CD4-positive, alpha-beta T cell treated with Interferon gamma for 1 hour (primary cell): ENCODE measurements at regions not wholly inside any gene's neighbourhood (a gene's known extent, or its start where the extent isn't known, plus 50 kb on each side); places are given as distances from the start of the nearest gene placed in this dataset.

Source experiments
- DNase-seq: peaks from one replicate; pipeline ENCODE4 v3.0.0-alpha.2; 2020

DNA sequence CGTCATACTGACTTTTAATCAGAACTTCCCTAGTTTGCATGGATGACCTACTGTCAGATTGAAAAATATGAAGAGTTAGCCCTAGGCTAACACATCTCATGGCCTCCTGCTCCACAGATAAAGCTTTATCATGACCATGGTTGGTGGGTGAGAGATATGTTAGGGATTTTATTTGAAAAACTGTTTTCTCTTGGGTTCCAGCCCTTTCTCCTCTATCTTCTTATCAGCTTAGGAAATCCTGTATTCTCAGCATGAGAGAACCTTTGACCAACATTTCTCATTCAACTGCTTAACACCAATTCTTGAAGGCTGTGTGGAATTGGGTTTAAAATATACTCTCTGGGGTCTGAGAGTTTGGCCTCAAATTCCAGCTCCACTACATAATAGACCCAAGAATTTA, 1407.0 kb upstream of the CELF4 start:
- no peak for DNase-seq

GRCh38 chr18:38971881-38972280, 1406.3 kb upstream of the CELF4 start:
- DNase-seq: no peak

DNA sequence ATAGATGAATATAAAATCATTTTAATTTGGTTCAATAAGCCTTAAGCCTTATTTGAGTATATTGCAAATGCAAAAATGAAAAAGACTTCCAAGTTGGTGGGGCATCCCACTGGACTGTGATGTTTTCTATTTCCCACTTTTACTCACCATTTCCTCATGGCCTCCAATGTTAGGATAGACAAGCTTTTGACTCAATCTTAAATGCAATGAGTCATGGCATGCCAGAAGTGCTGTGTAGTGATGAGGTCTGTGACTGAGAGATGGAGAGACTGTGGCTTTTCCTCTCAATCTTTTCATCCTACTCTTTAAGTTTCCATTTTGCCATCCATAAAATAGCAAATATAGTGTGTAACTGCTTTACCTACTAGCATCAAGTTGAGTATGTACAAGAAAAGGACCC, 1401.2 kb upstream of the CELF4 start:
- no peak for DNase-seq

DNA sequence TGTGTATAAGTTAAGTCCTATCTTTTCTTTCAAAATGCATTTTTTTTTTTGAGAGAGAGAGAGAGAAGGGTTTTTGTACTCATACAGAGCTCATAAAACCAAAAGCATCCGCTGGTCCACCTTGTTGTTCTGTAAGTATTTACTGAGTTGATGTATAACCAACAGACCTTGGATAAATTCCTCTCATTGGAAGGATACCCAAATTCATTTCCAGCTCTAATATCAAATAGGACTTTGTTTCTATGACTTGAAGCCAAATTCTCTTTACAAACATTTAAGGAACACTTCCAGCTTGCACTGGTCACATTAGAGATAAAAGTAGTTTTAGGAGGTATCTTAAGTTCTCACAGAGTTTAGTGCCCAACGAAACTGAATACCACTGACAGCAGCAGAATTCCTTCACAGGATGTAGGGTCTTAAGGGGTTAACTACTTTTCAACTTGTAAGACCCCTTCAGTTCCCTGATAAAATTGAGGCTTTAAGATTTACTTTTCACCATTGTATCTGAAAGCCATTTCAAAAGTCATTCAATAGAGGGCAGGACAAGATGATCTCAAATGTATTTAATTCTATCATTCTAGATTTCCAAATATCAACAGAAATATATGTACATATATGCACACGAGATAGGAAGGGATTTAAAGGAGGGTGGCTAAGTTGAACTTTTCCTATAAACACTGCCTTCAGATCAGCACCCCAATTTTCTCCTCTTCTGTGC, 1398.5 kb upstream of the CELF4 start:
- no peak for DNase-seq

DNA sequence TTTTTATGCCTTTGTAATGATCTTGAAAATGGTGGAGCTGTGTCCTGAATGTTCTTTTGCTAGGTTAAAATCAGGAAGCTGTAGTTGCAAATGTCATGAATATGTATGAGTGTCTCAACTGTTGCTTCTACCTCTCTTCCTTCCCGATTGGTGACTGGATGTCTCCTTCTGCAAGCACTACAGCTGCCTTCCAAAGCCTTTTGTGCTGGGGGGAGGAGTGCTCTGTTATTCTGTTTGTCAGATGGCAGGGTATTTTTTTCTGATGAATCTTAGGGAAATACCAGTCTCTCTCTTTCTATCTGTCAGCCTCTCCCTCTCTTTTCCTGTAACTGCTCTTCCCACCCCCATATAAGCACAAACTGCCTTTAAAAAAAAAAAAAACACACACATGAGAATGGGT, 1396.3 kb upstream of the CELF4 start:
- DNase-seq: no peak

- DNase-seq: no peak
Observed at GRCh38 chr18:38957736-38958135, 1392.1 kb upstream of the CELF4 start.

DNA sequence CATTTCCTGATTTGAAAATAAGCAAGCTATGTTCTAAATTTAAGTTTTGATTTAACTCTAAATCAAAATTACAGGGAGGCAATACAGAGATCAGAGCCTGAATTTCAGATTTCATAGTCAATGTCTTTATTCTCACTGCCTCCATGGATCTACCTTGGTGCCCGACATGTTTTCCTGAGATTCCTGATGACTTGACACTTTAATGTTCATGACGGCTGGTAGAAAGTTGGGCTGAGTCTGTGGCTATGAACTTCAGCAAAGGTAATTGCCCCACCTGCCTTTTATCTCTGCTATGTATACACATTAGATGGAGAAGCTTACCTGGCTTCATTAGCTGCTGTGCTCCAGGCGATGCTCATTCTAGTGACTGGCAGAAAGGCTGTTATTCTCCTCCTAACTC, 1390.5 kb upstream of the CELF4 start:
- DNase-seq: no peak

- no peak for DNase-seq
Observed at GRCh38 chr18:38951633-38952032, 1386.0 kb upstream of the CELF4 start.

- DNase-seq: no peak
Observed at GRCh38 chr18:38948436-38948835, 1382.8 kb upstream of the CELF4 start.

DNA sequence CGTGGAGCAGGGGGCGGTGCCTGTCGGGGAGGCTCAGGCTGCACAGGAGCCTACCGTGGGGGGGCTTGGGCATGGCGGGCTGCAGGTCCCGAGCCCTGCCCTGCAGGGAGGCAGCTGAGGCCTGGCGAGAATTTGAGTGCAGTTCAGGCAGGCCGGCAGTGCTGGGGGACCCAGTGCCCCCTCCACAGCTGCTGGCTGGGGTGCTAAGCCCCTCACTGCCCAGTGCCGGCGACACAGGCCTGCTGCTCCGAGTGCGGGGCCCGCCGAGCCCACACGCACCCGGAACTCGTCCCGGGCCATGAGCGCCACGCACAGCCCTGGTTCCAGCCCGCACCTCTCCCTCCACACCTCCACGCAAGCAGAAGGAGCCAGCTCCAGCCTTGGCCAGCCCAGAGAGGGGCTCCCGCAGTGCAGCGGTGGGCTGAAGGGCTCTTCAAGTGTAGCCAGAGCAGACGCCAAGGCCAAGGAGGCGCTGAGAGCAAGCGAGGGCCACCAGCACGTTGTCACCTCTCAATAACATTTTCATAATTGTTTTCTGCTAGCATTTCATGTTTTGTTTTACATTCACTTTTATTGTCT, 1378.9 kb upstream of the CELF4 start:
- no peak for DNase-seq

DNA sequence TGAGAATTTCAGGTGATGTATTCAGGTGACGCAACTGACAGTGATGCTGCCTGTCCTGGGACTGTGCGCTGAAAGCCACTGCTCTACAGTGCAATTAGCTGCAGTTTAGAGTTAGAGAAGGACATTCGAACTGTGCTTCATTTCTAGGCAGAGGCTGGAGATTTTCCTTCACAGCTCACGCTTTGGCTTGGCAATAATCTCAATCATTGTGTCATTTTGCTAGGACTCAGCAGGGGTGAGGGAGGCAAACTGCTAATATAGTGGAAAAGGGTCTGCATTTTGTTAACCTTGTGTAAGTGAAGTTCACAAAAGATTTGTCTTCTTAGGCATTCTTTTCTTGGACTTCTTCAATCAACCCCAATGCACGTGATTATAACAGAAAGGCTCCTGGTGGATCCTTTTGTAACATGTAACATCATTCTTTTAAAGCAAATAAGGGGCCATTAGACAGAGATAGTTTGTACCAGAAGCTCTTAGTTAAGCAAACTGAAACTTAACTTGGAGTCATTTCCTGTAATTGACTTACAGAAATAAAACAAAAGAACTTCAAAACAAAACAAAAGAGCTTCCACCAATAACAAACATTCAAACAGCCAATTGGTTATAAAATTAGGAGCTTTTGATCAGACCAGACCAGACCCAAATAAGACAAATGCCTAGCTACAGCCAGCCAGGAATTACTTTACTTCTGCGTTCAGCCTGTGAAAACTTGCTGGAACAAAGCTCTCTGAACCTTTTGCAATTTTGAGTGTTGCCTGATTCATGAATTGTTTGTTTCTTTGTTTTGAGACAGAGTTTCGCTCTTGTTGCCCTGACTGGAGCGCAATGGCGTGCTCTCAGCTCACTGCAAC, 1376.3 kb upstream of the CELF4 start:
- DNase-seq: no peak

GRCh38 chr18:38940863-38941531, 1375.4 kb upstream of the CELF4 start:
- peak; percentile 62 for DNase-seq

DNA sequence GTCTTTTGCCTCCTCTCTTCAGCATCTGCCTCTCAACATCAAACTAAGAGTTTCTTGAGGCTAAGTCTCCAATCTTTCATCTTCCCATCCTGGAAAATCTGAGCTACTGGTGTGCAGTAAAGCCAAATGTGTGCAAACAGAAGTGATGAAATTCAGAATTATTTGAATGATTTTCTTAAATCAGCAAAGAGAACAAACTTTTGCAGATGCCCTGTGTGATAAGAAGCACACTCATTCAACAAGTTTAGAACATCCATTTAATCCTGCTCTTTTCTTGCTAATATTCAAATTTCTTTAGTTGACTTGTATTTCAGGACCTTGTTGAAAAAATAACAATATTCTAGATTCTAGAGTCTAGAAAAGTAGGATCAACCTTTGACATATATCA, 1374.9 kb upstream of the CELF4 start:
- DNase-seq: no peak

DNA sequence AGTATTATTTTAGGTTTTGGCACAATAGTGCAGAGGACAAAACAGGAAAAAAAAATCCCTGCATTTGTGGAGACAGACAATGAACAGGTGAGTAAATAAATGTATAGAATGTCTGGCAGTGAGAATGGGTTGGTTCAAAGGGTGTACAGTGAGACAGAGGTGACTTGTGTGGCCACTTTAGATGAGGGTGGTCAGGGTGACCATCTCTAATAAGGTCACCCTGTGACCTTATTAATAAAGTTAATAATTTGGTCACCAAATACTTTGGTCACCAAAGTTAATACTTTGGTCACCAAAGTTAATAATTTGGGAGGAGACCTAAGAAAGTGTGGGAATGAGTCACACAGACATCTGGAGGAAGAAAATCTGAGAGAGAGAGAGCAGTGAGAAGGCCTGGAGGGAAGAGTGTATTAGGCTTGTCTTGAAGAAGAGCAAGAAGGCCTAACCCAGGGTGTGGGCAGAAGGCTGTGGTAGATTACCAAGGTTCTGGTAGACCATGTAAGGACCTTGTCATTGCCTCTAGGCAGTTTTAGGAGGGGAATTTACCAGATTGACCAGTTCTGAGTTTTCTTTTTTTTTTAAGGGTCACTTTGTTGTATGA, 1368.4 kb upstream of the CELF4 start:
- DNase-seq: no peak

GRCh38 chr18:38933322-38933721, 1367.7 kb upstream of the CELF4 start:
- no peak for DNase-seq

GRCh38 chr18:38932752-38933151, 1367.2 kb upstream of the CELF4 start:
- no peak for DNase-seq

DNA sequence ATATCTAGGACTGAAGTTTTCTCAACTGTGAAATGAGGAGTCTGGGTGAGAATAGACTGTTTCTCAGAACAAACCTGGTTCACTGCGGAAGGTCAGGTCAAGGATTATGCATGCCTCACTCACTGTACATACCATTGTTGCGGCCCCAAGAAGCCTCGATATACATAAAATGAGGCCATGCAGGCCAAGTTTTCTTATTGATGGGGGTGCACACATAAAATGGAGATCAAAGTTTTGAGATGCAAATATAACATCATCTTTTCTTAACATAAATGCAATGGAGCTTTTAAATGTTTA, 1366.1 kb upstream of the CELF4 start:
- DNase-seq: no peak

DNA sequence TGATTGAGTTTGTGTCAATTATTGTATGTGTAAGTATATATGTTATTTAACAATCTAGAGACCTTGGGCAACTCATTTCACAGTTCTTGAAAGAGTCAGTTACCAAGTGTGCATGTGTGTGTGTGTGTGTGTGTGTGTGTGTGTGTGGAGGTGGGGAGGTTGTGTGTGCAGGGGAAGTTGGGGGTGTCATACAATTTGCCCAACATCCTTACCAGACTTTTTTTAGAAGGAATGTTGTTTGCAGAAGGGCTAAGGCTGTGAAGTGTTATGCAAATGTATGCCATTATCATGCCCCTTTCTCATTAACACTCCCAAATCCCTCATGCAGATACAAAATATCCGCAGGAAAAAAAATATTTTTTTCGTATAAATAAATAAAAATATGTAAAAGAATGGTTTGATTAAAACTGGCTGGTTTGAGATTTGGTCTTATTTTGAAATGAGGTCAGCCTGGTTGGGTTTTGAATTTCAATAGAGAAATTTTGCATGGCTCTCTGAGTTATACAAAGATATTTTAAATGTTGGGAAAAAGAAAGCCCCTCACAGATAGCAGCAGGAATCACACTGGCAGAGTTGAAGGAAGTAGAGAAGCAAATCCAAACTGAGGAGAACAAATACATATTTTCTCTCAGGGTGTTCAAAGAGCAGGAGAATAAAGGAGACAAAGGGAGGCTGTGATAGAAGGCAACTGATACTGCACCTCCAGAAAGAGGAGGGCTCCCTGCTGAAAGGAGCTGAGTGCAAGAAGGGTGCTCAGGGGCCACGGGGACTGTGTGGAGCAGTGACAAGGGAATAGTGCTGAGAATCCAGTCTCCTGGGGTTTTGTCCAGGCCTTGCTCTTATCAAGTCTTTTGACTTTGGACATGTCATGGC, 1365.5 kb upstream of the CELF4 start:
- no peak for DNase-seq

DNA sequence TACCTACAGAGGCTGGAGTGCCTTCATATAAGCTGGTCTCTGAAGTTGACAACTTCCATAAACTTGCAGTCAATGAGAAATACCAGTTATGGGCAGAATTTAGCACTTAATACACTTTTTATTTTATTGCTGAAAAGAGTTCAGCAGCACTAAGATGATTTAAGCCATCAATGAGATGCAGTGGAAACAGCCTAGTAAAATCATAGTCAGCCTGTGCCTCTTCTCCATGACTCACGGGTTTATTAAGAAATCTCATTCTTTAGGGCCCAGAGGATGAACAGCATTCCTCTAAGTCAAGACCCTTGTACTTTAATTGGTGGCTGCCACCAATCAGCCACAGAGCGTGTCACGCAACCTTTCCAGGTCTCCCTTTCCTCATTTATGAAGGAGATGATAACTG, 1357.9 kb upstream of the CELF4 start:
- no peak for DNase-seq

GRCh38 chr18:38923126-38923525, 1357.5 kb upstream of the CELF4 start:
- no peak for DNase-seq

DNA sequence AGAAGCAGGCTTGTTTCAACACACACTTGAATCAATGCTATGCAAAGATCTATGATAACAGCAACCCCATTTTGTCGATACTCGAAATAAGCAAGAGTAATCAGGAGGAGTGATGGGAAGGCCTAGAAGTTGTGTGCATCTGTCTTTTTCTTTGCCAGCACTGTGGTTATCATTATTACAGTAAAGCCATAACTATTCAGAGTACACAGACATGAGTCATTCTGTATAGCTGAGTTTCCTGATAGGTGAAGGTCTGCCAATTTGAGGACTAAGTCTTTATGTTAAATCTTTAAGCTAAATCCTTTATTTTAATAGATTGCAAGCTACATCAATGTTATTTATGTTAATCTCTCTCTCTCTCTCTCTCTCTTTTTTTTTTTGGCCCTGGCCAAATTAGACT, 1344.4 kb upstream of the CELF4 start:
- no peak for DNase-seq

GRCh38 chr18:38902796-38903195, 1337.2 kb upstream of the CELF4 start:
- no peak for DNase-seq
